ENCODE measurements at regions not wholly inside any gene's neighbourhood (a gene's known extent, or its start where the extent isn't known, plus 50 kb on each side); places are given as distances from the start of the nearest gene placed in this dataset.

GRCh38 chr3:168498194-168498593 lies 402.5 kb upstream of the GOLIM4 start:
- TF ChIP-seq CTCF (IDR thresholded peaks at IDR 0.05; ENCODE audit: borderline replicate concordance, extremely low read depth, low read length, poor library complexity, severe bottlenecking) (no peak), EZH2 (IDR thresholded peaks at IDR 0.05; ENCODE audit: borderline replicate concordance, low read depth, low read length, severe bottlenecking) (no peak)
